GM23338 (cell line): ENCODE measurements at regions not wholly inside any gene's neighbourhood (a gene's known extent, or its start where the extent isn't known, plus 50 kb on each side); places are given as distances from the start of the nearest gene placed in this dataset.

ENCODE experiments used
- CTCF ChIP-seq, 2 experiments: fragments of 200-600 bp in 1 of 2; sonication (generic) in 1 of 2; conservative IDR thresholded peaks; 2 replicates each; pipeline versions ENCODE4 v1.5.1 to v1.6.1; 2016 to 2017; ENCODE audit warnings: antibody characterized with exemption in 2 of 2, low read depth in 2 of 2, mild to moderate bottlenecking in 2 of 2, moderate library complexity in 1 of 2
- EZH2phosphoT487 ChIP-seq: fragments of 200-600 bp; sonication (generic); IDR thresholded peaks from one replicate; pipeline ENCODE4 v1.8.1; 2018; ENCODE audit warnings: antibody characterized with exemption; ENCODE audit not compliant: unreplicated experiment
- POLR2AphosphoS5 ChIP-seq: IDR thresholded peaks from 2 replicates; pipeline ENCODE4 v1.6.1; 2016; ENCODE audit warnings: antibody characterized with exemption, low read depth

DNA sequence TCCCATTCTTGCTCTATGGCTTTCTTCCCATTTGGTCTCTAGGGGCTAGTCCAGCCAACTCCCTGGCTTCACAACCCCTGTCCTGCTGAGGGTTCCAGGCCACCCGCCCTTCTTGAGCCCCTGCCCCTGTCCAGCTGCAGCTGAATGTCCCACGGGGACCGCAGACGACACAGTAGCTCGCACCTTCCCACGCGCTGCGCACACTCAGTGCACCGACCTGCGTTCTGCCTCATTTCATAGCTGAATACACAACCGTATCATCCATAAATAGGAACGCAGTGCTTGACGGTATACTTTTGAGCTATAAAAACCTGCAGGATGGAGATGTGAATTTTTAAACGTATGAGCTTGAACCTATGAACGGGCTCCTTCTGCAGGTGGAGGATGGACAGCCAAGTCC, 660.4 kb upstream of the SALL3 start:
- TF ChIP-seq CTCF (conservative IDR thresholded peaks at IDR 0.05; ENCODE audit: low read depth in 2 of 2) (no peak), EZH2phosphoT487 (no peak), POLR2AphosphoS5 (no peak)
